ENCODE measurements at regions not wholly inside any gene's neighbourhood (a gene's known extent, or its start where the extent isn't known, plus 50 kb on each side); places are given as distances from the start of the nearest gene placed in this dataset.
"Not testable (repeated sequence)": the region's sequence is repeated elsewhere in the genome, so short reads cannot be mapped to it uniquely, and the experiment has no call there.

DNA sequence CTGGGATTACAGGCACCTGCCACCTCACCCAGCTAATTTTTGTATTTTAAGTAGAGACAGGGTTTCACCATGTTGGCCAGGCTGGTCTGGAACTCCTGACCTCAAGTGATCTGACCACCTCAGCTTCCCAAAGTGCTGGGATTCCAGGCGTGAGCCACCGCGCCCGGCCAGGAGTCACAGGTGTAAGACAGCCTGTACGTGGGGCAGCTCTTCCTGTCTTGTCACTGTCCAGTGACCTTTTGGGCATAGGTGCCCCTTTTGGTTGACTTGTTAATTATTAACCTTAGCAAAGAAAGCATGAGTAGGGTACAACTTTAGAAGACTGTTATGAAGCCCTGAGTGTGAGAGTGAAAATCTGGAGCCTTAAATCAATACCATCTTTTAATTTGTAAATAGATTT, 703.7 kb upstream of the SOX11 start:
- DNase-seq (ENCODE audit: low spot score): not testable (repeated sequence)

DNA sequence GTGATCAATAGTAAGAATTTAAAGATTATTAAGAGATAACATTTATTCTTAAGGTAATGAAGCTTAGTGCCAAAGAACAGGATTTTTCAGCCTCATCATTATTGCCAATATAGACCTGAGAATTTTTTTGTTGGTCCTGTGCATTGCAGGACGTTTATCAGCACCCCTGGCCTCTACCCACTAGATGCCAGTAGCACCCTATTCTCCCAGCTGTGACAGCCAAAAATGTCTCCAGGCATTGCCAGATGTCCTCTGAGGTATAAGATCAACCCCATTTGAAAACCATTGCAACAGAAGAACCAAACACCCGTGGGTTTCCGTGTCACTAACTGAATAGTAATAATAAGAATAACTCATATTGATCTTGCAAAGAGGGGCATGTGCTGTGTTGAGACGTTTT, 700.0 kb upstream of the SOX11 start:
- DNase-seq (ENCODE audit: low spot score): no peak

DNA sequence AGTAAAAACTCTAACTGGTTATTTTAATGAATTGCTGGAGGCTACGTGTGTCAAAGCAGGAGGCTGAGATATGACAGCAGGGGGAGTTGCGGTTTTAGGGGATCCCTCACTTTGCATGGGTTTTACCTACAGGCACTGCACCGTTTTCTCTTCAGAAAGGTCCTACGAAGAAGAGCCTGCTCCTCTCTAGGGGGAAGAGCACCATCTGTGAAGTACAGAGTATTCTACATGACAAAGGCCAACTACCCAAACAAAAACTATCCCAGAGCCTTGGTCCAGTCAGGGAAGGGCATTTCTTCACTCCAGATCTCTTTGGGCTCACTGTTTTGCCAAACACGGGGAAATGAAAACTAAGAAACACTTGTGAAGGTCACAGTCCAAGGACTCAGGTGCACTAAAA, 696.7 kb upstream of the SOX11 start:
- DNase-seq (ENCODE audit: low spot score): no peak

DNA sequence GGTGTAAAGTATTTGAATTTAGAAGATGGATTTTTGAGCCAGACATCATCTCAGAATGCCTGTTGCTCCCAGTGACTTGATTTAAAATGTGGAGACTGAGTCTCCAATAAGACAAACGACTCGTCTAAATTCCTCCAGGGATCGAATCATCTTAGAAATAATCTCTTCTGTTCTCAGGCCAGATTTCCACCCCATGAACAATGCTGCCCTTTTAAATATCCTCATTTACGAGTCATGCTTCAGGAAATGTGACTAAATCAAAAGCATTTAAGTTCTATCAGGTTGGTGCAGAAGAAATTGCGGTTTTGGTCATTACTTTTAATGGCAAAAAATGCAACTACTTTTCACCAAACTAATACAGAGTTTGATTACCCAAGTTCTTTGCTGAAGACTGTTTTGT, 684.6 kb upstream of the SOX11 start:
- no peak for DNase-seq (ENCODE audit: low spot score)

DNA sequence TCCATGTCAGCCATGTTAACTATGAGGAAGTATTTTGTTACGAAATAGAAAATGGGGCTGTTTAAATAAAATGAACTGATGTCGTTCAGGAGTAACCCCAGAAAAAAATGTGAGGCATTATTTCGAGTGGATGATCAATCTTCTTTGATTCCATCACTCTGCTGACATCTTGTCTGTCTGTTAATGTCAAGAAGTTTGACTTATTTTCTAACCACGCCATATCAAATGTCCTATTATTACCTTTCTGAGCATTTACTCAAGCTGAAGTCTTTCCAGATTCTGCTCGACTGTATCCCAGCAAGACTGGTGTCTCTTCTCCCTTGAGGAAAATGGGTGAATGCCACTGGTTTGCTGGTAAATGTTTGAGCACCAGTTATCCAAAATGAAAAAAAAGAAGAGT, 672.9 kb upstream of the SOX11 start:
- DNase-seq (ENCODE audit: low spot score): no peak

DNA sequence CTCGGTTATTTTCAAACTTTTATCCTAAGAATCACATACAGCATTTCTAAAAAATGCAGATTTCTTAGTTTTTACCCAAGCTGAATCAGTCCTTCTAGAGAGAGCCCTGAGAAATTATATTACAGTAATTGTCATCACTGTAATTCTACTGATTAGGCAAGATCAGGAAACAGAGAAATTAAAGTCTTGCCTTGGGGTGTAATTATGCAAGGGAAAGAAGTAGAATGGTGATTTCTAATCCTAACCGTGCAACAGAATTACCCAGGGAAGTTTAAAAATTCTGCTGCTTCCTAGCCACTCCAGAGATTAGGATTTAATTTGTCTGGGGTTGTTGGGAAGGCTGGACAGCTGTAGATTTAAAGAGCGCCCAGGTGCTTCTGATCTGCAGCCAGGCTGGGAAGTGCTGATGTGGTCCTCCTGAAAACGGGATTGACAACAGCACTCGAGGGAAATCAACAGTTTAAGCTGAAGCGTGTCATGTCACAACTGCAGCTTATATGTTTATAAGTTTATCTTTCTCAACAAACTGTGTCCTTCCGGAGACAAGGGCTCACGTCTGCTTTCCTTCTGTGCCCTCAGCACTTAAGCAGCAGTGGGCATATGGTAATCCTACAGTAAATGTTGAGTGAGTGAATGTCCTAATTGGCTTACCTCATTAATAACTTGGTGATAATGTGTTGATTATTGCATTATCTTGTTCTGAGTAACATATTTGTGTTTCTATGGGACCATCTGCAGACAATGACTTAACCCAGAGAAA, 671.9 kb upstream of the SOX11 start:
- DNase-seq (ENCODE audit: low spot score): no peak

DNA sequence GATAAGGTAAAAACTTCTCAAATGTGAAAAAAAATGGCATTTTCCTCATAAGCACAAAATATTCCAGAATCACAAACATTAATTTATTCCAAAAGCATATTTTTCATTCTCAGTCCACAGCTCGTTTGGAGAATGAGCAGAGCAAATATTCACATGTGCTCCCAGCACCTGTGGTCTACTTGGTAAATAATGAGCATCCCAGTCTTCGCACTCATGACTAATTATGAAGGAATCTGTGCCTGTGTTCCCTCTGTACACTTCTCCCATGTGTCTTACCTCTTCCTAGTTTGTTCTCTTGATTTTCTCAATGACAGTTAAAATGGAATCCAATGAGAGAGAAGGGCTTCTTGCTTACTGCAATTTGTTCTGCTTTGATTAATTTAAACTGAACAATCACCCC, 671.0 kb upstream of the SOX11 start:
- DNase-seq (ENCODE audit: low spot score): no peak

DNA sequence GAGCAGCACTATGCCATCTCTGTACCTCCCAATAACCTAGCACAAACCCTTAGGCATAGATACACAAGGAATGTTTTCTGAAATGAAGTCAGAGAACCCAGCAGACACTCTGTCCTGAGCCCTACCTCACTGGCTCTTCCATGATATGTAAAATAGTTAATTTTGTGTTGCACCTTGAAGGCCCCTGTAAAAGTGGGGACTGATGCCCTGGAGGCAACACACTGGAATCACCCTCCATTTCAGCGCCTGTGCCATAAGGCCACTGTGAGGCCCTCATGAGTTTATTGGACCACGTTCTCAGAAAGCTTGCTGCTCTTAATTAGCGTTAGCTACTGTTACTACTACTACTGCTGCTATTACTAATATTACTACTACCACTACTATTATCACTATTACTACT, 670.1 kb upstream of the SOX11 start:
- no peak for DNase-seq (ENCODE audit: low spot score)

DNA sequence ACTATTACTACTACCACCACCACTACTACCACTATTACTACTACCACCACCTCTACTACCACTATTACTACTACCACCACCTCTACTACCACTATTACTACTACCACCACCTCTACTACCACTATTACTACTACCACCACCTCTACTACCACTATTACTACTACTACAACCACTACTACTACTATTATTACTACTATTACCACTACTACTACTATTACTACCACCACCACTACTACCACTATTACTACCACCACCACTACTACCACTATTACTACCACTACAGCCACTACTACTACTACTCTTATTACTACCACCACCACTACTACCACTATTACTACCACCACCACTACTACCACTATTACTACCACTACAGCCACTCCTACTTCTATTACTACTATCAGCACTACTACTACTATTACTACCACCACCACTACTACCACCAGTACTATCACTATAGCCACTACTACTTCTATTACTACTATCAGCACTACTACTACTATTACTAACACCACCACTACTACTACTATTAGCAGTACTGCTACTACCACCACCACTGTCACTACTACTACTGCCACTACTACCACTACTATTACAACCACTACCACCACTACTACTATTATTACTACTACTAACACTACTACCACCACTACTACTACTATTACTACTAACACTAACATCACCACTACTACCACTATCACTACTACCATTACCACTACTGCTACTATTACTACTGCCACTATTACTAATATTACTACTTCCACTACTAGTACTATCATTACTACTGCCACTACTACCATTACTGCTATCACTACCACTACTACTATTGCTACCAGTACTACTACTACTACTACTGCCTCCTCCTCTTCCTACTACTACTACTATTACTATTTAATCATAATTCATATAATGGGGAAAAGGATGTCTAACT, 669.2 kb upstream of the SOX11 start:
- not testable (repeated sequence) for DNase-seq (ENCODE audit: low spot score)

DNA sequence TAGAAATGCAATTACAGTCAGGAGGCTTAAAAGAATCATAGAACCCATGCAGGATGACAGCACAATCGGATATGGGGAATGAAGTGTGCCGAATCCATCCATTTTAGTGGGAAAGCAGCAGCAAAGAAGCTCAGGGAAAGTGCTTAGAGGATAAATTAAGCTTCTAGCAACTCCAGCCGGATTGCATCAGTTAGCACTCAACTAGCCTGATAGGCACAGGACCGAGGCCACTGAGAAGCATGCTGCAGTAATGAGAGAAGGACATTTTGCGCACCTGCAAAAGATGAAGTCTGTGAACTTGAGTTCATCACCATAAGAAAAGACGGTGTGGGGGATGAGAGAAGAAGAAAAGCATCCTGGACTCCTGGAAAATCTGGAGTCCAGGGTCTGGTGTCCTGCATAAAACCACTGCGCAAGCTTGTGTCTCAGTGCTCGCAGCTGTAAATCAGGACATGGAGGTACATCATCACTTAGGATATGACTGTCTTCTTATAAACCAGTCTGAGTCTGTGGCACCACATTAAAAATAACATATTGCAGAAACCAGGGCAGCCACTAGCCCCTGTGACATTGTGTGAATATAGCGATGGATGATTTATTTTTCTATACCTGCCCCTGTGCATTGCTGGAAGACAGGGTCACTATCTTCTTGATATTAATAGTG, 665.5 kb upstream of the SOX11 start:
- no peak for DNase-seq (ENCODE audit: low spot score)

DNA sequence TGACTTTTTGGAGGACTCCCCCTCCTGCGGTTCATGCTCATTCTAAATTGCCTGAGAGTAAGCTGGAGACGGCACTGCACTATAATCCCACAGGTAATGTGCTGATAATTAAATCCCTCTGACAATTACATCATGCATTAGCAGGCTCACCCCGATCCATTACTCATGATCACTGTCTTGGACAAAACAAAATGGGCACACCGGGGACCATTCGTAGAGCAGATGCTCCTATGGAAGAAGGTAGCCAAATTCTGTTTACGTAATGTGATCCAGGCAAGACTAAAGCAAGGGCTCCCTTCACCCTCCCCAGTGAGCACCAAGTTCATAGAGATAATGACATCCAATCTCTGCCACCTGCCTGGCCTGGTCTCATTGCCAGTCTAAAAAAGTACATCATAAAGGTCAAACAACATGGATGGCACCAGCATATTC, 657.1 kb upstream of the SOX11 start:
- DNase-seq (ENCODE audit: low spot score): no peak

DNA sequence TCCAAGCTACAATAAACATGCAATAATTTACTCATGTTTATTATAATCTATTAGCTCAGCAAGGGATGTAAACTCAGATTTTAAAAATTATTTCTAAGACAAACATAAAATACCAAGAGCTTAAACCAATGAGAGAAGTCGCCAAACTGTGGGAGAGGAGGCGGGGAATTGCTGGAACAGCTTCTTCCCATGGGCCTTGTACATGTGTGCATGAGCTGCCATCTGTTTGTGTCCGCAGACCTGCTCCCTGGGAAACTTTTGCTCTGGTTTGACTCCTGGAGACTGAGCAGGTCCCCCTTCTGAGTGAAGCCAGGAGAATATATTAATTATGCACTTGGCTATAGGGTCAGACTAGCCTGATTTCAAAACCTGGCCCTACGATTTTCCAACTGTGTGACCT, 655.9 kb upstream of the SOX11 start:
- no peak for DNase-seq (ENCODE audit: low spot score)

DNA sequence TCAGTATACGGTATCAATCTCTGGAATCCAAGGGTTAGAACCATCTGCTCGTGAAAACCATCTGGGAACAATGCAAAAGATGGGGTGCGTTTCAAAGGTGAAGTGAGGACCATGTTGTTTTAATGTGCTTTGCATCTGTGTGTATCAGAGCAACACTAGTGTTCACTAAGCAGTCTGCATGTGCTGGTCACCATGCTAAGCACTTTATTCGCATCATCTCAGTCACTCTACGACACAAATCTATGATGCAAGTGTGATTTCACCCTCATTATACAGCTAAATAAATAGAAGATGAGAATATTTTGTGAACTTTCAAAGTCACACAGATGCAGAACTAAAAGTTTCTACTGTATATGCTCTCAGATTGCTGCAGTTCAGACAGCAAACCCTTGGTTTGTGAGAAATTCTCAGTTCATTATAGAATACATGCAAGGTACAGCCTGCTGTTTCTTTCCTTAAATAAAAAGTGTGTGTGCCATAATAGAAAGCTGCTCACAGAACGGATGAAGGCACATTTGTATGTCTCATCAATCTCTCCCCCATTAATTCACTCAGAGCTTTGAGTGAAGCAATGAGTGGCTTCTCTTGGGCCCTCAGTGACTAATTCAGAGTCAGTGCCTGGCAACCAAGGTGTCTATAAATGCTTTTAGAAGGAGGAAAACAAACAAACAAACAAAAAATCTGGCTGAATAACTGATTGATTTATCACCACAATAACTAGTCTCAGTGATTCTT, 652.8 kb upstream of the SOX11 start:
- DNase-seq (ENCODE audit: low spot score): no peak

DNA sequence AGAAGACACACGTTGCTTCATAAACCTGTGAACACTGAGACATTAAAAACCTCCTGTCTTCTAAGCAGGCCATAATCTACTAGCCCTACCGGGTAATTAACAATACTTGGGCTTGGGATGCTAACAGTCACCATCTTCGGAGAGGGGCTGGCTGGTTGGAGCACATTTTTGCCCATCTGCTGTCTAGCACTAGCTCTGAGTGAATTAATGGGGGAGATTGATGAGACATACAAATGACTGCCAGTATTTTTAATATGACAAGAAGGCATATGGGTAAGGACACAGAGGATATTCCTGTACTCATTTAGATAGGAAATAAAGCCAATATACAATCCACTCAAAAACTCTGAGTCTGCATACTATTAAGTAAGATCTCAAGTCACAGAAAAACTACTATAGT, 651.6 kb upstream of the SOX11 start:
- no peak for DNase-seq (ENCODE audit: low spot score)

DNA sequence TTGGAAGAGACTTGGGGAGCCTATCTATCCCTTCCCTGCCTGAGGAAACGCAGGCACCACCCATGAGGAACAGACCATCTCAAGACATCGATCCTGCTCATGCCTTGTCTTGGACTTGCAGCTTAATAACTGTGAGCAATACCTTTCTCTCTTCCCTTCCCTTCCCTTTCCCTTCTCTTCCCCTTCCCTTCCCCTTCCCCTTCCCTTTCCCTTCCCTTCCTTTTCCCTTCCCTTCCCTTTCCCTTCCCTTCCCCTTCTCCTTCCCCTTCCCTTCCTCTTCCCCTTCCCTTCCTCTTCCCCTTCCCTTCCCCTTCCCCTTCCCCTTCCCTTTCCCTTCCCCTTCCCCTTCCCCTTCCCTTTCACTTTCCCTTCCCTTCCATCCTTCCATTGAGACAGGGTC, 650.7 kb upstream of the SOX11 start:
- no peak for DNase-seq (ENCODE audit: low spot score)

DNA sequence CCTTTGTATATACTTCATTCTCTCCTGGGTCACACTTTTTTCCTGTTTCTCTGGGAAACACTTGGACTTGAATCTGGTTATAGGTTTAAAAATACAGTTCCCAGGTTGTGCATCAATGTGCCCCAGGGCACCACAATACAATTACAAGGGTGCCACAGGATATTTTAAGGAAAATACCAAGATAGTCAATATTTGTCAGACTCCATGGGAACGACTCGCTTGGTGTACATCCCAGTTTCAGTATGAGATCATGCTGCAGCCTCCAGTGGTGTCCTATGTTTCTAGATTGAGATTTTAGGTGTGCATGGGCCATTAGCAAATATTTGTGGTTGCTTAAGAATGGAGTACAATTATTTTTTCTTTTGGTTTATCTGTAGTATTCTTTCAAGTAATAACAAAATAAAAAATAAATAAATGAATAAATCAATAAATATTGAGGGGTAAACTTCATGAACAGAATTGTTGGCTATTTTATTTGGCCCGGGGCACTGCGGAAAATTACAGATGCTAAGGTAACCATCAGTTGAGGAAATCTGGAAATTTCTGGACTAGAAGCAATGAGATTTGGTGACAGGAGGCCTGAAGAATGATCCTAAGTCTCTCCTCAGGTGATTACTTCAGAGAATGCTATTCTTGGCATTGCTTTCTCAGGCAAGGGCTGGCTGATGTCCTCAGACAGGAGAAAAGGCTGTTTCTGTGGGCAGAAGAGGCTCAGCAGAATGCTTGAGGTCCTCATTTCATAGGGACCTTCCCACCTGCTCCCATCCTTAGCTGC, 649.3 kb upstream of the SOX11 start:
- DNase-seq (ENCODE audit: low spot score): no peak

DNA sequence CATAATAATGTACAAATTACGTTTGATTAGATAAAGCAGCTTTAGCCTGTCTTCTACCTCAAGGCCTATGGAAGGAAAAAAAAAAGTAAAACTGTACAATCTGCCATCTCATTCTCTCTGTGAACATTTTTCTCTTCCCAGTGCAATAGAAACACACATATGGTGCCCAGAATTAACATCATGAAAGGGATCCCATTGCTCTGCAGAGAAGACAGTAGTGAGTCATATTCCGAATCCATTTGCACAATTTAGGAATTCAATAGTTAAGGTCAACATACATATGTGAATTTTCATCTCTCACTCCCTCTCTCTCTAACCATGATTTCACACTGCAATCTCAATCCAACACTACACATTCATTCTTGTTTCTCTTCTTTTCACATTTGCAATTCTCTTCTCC, 640.9 kb upstream of the SOX11 start:
- DNase-seq (ENCODE audit: low spot score): no peak

DNA sequence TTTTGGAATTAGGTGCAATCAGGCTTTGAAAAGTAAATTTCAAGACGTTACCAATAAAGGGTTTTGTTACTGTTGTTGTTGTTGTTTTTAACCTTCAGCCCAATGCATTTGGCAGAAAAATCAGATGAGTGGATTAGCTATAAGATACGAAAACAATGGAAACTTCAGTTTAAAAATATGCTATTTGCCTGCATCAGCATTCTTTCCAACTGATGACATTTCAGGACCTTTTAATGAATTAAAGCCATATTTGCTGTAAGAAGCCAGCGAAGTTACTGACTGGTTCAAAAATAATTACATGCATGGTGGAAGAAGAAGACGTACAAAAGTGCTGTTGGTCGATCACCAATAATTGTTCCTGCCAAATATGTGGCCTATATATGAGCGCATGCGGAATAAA, 639.3 kb upstream of the SOX11 start:
- no peak for DNase-seq (ENCODE audit: low spot score)

DNA sequence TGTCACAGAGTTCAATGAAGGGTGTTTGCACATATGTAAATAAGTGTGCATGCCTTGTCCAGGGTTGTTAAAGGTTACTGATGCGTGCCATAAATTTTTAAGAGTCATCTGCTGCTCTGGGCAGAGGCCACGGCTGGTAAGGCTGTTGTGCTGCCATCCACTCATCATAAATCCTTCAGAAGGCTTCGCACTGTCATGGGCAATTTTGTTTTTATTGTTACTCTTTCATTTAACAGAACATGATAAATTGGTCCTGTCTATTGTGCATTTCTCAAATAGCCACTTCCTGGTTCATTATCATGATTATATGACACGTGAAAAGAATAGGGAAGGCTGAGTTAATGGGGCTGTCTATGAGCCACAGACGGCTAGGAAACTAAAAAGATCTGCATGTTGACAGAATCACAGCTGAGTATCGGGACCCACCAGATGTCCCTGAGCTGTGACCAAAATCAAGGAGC, 634.3 kb upstream of the SOX11 start:
- DNase-seq (ENCODE audit: low spot score): no peak

DNA sequence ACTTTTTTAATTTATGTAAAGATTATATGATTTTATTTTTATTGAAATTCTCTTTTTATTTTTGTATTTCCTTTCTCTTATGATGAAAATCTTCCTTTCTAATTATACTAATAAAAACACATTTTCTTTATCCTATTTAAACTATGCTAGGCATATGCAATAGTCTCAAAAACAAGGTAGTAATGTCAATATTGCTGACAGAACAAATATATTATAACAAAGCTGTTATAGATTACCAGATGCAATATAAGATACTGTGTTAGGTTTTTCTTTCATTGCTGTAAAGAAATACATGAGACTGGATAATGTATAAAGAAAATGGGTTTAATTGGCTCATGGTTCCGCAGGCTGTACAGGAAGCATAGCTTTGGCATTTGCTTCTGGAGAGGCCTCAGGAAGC, 631.2 kb upstream of the SOX11 start:
- DNase-seq (ENCODE audit: low spot score): no peak

DNA sequence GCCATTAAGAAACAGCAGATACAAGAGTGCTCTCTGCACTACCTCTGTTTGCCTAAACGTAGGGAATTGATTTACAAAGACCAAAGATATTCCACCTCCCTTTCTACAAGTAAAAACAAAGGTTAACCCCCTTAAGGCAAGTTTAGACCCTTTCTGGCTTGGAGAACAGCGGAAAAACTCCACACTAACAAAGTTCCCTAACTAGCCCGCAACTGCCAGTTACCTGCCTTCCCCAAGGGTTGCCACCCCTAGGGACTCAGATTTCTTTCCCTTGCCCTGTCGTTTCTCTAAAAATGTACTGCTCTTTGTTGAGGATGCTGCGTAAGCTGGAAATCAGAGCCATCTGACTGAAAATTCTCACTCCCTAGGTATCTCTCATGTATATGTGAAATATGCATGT, 627.5 kb upstream of the SOX11 start:
- DNase-seq (ENCODE audit: low spot score): no peak

All from globus pallidus (tissue), 1 donor.